KG1 (cell line): ENCODE measurements at regions not wholly inside any gene's neighbourhood (a gene's known extent, or its start where the extent isn't known, plus 50 kb on each side); places are given as distances from the start of the nearest gene placed in this dataset.

Experiments used
- DNase-seq: peaks from one replicate; lab custom pipeline; 2025; lab: John Stamatoyannopoulos, UW

DNA sequence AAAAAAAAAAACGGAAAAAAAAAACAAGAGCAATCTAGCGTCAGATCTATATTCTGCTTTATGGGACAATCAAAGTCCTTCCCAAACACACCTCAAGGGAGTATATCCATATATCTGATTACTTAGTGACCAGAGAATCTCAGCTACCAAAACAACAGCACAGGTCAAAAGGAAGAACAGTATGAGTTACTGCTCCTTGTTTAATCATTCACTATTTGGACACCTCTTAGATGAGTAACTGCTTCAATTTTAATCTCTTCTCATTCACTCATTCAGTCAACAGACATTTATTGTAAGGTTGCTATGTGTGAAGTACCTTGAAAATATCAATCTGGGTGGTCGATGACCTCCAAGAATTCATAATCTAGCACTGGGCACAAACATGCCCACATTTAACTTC, 193.2 kb downstream of the IRS2 start:
- DNase-seq: no peak

DNA sequence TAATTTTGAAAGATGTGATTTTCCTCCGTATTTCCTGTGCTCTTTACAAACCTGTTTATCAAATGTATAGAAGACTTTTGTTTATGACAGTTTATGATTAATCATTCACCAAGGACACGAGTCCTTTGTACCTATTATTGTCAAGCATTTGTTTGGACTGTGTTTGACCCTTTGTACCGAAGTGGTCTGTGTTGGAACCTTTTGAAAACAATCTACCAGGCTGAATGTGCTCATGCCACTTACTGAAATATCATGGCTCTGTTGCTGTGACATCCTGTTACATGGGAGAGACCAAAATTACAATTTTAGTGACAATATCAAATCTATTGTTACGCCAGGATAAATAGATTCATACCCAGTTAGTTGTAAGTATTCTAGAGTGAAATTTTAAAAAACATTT, 193.6 kb downstream of the IRS2 start:
- DNase-seq: no peak

DNA sequence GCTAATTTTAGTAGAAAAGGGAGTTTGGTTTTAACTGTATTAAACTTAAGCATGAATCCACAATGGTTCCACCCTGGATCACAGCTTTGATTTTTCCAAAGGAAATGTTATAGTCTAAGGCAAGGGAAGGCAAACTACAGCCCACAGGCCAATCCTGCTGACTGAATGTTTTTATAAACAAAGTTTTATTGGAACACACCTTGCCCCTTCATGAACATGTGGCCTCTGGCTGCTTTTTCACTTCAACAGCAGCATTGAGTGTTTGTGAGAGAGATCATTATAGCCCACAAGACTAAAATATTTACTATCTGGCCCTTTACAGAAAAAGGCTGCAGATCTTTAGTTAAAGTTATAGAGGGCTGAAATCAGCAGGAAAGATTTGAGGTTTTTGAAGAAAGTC, 198.7 kb downstream of the IRS2 start:
- no peak for DNase-seq

DNA sequence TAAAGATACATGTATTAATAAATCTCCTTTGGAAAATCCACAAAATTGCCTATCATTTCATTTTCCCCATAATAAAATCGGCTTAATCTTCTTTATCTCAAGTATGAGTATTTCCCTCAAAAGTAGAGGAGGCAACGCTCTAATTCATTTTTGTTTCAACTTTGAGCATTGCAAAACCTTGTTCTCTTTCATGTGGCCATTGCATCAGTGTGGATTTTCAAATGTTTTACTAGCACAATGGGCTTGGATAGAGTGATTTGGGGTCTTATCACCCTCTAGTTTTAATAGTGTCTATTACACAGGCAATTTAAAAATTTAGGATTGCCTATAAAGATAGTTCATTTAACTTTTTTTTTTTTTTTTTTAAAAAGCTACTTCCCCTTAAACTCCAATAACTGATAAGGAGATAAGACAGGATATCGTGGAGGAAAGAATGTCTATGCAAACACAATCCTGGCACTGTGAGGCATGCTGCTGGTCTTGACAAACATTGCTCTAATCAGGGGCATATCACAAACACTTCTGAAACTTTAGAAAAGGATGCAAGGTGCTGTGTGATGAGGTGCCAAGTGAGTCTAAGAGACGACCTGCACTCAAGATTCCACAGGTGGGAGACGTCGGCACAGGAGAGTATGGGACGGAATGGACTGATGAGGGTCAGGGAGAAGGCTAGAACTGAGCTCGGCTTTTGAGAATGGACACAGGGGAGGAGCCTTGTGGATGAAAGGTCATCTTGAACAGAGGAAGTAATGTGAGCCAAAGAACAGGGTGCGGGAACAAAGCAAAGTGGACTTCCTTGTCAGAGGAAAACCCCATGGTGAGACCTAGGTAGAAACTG, 199.7 kb downstream of the IRS2 start:
- DNase-seq: no peak

DNA sequence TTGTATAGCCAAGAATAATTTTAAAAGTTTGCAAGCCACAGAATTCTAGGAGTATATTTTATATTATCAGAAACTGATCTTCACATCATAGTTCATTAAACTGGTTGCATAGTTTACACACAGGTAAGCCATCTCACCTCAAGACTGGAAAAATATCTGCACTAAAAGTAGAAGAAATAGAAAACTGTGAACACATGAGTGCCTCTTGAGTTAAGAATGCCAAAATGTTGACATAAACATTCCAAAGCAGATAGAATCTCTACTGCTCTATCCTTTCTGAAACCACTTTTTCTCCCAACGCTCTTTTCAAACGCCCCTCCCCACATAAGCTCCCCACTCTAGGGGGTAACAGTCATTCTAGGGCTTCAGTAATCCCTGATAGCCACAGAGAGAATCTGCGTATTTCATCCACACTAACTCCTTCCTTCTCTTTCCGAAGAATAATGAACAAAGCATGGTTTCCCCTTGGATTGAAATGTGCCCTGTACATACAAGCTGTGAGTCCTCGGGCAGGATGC, 201.5 kb downstream of the IRS2 start:
- no peak for DNase-seq

DNA sequence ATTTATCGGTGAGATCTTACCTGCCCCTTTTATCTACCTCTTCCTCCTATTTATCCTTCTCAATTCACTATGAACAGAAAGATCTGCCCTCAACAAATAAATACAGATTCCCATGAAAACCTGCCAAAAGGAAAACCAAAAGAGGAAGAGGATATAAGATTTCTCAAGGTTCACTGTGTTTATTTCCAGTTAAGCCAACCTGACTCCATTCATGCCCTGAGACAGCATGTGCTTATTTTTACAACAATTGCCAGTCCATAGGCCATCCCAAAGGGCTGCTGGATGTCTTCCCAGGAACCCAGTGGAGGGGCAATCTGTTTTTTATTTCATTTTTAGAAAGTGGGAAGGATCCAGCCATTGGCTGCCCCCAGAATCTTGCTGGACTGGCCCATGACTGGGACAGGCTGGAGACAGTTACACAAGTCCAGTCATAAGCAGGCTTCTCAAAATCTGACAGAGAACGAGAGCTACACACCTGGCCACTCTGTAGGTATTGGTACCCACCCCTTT, 209.1 kb downstream of the IRS2 start:
- no peak for DNase-seq

DNA sequence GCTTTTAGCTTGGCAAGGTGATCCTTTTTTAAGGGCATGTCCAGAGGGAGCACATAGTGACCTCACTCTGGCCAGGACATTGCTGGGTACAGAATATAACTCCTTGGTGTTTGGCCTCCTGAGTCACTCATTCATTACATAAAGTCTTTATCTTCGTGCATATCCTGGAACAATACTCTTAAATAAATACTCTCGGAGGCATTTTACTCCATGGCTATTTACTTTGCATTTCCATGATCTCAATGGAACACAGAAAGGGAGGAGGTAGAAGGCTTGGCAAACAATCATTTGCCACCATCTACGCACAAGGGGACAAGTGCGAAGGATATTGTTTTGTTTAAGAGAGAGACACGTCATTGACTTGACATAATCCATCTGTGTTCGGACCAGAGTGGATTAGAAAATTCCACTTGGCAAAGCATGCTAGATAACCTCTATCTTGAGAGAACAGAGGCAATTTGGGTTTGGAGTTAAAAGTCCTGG, 210.0 kb downstream of the IRS2 start:
- DNase-seq: no peak

DNA sequence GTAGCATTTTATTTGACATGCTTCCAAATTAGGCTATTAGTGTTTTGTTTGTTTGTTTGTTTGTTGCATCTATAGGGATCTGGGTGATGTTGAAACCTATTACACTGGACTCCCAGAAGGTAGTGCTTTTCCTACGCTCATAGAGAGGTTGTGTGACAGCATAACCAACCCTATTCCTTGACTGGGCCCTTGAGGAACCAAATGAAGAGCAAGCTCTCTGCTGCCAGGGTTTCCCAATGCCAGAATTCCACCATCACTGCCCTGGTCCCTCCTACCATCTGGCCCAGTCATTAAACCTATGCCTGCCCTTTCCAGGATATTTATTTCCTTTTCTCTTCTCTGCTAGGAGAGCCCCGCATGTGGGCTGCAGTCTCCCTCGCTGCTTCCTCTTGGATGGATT, 210.6 kb downstream of the IRS2 start:
- no peak for DNase-seq

DNA sequence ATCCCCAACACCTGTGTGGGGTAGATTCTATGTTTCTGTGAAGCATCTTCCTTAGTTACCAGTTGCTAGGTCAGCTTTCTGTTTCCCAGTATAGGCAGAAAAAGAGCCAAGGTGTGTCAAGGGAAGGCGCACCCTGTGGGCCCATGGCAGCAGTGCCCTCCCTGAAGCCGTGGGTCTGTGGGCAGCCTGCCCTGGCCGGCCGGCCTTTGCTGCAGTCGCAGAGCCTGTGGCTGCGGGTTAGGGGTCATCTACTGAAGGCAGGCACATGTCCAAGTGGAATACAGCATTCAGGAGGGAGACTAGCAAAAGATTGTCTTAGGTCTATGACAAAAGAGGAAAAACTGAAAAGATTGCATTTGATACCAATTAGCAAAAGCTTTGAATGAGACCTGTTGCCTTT, 214.0 kb downstream of the IRS2 start:
- DNase-seq: no peak

DNA sequence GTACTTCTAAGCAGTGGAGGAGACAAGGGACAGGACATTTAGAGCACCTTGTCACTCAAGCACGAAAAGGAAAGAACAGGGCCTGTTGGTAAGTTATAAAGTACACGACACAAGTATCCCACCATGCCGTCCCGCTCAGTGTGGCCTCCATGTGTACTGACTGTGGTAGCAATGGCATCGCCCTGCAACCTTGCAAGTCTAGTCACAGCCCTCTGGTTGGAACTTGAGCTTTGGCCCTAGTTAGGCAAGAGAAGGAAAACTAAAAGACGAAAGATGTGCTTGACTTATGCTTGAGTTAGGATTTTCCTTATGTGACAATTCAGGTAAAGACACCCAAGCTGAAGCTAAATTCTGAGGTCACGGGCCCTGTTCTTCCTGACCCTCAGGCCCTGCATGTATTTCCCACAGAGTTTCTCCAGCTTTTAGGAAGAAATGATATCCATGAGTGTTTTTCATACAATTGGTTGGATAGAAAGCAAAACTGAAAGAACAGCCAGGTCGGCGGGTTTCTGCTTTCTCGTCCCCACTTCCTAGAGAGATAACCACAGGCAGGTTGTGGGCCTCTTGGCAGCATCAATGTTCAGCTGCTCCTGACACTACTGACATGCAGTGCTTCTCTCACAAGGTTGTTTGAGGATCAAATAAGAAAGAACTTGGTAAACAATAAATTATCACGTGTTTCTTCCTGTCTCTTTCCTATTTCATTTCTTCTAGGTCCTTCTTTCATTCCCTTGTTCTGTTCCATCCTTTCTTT, 216.2 kb downstream of the IRS2 start:
- peak; percentile 36 for DNase-seq

DNA sequence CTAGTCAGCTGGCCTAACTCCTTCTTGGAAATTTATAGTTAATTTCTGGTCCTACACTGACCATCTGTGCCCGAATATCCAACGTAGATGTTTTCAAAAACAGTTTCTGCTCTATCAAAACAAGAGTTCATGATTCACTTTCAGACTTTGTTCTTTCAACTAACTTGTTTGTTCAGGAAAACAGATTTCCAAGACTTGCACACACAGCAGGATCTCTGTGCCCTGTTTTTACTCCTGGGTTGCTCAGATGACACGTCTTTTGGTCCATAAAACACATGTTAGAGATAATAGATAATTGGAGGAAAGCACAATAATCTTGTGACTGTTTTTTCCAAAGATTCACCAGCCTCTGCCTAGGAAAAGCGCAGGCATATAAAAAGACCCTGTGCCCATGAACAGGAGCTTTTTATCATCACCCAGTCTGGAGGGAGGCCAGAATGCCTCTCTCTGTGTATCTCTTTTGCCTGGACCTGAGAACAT, 218.0 kb downstream of the IRS2 start:
- no peak for DNase-seq

DNA sequence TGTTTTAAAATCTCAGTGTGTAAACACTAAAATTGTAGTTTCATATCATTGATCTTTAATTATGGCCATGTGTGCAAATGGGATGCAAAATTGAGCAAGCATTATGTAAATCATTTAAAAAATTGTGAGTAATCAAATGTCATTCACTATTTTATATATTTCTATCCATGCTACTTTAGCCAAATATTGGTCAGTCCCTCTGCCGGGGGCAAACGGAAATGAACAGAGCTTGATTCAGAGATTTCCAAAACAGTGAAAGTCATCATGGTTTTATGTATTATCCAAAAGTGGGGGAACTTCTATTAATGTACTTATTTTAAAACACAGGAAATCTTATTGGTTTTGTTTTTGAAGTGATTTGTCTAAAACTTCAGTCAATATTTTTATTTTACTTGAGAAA, 219.1 kb downstream of the IRS2 start:
- no peak for DNase-seq

DNA sequence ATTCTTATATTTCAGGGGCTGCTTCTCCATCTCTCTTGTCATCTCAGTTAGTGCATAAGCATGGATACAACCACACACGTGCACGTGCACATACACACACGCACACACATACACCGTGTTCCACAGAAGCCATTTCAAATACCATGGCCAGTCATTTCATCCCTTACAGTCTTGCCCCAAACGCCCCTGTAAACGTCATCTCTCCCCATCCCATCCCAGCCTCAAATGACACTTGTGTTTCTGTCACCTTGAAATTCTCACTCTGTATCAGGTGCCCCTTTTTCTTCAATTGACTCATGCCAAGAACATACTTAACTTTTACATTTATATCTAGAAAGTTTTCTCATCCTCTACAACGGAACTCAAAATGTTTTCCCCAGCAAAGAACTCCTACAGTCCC, 220.5 kb downstream of the IRS2 start:
- no peak for DNase-seq

DNA sequence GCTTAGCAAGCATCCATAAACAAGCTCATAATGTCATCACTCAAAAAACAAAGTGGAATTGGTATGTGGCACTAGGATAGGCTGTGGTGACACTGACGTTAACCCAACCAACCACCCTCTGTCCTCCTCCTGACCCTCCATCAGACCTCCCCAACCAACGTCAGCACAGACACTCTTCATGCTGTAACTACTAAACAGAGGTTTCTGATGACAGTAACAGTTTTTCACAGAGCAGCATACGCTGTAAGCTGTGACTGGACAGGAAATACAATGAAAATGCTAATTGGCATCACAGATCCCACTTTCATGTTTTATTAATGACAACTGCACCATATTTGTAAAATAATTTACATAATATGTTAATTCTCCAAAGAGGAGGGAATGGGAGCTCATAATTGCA, 238.0 kb downstream of the IRS2 start:
- no peak for DNase-seq

DNA sequence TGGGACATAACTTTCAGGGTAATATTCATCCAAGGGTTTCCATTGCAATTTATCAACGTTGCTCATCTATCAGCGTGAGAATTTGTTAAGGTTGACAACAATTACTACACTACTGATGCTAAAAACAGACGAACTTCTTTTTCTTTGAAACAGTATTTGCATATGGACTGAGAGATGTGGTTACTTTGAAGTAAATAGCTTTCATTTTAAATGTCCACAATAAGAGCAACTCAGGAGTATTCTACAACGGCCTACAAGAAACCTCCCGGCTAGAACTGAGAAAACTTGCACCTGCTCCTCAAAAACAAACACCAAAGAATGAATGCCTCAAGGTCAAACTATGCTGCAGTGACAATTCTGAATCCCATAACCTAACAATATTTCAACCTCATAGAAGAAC, 238.4 kb downstream of the IRS2 start:
- DNase-seq: no peak

DNA sequence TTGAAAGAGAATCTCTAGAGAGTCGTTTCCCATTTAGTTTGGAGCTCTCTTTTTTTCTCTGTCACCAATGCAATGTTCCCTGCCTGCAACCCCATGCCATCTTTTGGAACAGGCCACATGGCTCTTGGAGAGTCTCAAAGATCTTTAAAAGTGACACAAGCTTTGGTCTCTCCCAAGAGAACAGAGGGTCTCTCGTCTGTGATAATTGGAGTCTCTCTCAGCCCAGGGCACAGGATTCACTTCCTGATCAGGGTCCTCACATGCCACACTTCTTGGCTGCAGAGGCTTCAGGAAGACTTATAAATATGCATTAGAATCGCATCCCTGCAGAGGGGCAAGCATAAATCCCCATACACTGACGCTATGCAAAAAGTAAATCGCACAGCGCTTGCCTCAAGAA, 240.5 kb downstream of the IRS2 start:
- DNase-seq: no peak

DNA sequence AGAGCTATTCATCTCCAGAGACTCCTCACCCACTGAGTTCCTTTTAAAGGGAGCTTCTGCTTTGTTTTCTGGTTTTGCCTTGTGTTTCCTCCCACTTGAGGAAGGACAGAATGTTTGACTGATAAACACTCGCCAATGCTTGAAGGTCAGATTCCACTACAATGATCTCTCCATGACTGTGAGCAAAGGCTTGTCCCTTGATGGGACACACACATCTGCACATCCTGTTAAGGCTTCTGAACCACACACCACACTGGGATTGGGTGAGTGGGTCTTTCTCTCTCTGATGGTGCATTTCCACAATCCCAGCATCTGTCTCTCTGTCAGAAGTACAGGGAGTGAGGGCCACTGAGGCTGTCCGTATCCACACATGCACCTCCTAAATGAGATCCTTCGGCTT, 245.3 kb downstream of the IRS2 start:
- no peak for DNase-seq

DNA sequence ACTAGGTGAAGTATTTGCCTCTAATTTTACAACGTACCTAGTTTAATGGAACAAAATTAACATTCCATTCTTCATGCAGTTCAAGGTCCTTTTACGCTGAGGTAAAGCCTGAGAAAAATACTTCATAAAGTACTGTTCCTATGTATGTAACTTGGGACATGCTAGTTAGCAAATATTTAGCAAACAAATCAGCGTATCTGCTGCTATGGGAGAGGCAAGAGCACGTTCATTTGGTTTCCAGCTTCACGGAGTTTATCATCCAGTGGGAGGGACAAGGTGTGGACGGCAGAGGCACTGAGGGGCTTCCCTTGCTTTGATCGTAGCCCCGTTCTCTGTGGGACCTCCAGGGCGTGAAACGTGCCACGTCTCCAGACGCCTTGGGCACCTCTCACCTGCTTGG, 248.8 kb downstream of the IRS2 start:
- no peak for DNase-seq

DNA sequence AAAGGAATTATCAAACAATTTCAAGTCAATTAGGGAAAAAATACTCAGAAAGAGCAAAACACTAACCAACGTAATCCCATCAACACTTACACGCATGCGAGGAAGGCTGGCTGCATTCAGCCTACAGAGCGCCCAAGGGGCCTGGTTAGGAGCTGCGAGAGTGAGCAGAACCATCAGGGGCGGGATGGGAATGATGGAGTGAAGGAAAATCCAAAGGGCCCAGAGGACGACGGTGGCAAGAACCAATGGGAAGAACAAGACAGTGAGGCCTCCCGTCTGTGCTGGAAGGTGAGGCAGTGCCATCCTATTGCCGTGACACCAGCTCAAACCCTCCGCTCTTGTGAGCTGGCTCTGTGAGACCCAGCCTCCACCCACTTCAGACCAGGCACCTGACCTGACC, 253.0 kb downstream of the IRS2 start:
- DNase-seq: no peak

DNA sequence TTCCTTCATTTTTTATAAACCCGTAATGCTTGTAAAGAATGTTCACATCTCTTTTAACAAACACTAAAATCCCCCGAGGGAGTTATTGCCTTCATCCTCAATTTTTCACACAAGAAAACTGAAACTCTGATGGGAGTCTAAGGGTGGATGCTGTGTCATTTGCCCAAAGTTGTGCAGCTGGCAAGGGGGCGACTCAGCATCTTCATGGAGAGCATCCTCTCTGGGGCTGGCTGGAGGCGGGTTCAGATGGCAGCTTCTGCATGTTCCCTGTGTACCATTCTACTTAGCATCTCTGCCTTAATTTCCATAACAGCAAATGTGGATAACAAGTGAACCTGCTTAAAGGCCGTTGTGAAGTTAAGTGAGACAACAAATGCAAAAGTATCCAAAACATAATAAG, 256.4 kb downstream of the IRS2 start:
- DNase-seq: no peak

DNA sequence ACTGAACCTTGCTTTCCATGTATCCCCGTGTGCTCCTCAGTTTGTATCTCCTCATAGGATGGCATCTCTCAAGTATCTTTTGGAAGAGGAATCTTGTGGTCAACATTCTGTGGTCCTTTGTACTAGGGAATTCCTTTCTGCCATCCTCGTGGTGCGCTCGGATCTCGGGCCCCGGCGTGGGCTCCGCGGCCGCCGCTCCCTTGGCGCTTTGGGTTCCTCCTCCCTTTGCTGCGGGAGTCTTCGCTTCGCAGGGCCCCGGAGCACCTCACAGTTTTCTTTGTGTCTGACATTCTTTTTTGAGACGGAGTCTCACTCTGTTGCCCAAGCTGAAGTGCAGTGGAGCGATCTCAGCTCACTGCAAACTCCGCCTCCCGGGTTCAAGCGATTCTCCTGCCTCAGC, 264.7 kb downstream of the IRS2 start:
- DNase-seq: no peak

DNA sequence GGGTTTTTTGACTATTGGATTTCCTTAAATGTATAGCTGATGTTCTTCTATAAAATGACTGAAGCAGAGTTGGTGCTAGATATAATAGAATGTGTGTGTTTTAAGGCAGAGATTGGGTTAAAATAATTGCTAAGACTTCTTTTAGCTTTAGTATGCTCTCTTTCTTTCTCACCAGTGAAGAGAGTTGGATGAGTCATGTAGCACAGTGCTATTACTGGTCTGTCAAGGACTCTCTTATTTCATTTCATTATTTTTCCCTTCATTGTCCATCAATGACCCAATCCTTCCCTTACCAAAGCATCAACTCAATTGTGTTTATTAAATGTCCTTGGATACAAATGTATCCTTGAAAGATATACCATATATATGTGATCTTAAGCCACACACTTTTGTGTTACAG, 268.9 kb downstream of the IRS2 start:
- no peak for DNase-seq

DNA sequence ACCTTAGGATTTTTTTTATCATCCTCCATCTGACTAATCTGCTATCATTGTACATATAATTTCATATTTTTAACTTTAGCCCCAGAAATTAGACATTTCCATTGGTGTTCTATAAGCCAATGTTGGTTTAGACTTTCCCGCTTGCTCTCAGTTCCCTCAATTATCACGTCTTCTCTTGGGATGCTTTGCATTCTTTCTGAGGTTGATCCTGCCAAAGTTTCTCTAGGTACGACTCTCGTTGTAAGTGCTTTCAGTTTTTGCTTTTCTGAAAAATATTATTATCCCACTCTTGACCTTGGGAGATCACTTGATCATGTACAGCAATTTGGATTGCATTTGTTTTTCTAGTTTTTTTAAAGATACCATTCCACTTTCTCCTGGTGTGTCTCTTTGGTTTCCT, 270.2 kb downstream of the IRS2 start:
- no peak for DNase-seq
